NOMO-1 (cell line): ENCODE measurements at regions not wholly inside any gene's neighbourhood (a gene's known extent, or its start where the extent isn't known, plus 50 kb on each side); places are given as distances from the start of the nearest gene placed in this dataset.

Experiments
- DNase-seq, 2 experiments: peaks; one replicate each; lab custom pipeline; 2025; ENCODE audit not compliant: unreplicated experiment in 2 of 2; lab: John Stamatoyannopoulos, UW

GRCh38 chr20:4521170-4521968 is 164.9 kb upstream of the PRNP start:
- no peak for DNase-seq

- peak; percentile 18 to 21 for DNase-seq
These were observed 166.7 kb upstream of the PRNP start for GRCh38 chr20:4519534-4519933.

- DNase-seq = no peak
These were observed 169.4 kb upstream of the PRNP start for GRCh38 chr20:4516876-4517275.

- no peak for DNase-seq
These were observed 172.5 kb upstream of the PRNP start for GRCh38 chr20:4513720-4514119.

- no peak for DNase-seq
These were observed 173.2 kb upstream of the PRNP start for GRCh38 chr20:4512891-4513550.

- DNase-seq = no peak
These were observed 174.5 kb upstream of the PRNP start for GRCh38 chr20:4511776-4512175.

GRCh38 chr20:4509825-4510522 is 176.3 kb upstream of the PRNP start:
- DNase-seq = no peak

GRCh38 chr20:4508773-4509172 is 177.5 kb upstream of the PRNP start:
- DNase-seq = no peak

- DNase-seq = peak; percentile 46 to 49
These were observed 179.0 kb upstream of the PRNP start for GRCh38 chr20:4507288-4507719.

GRCh38 chr20:4504814-4505213 is 181.4 kb upstream of the PRNP start:
- DNase-seq = no peak

GRCh38 chr20:4502756-4503155 is 183.5 kb upstream of the PRNP start:
- DNase-seq = no peak

GRCh38 chr20:4493386-4493785 is 192.9 kb upstream of the PRNP start:
- DNase-seq = no peak

GRCh38 chr20:4491643-4492042 is 194.6 kb upstream of the PRNP start:
- DNase-seq = no peak

GRCh38 chr20:4490606-4491280 is 195.5 kb upstream of the PRNP start:
- no peak for DNase-seq

- no peak for DNase-seq
These were observed 196.2 kb upstream of the PRNP start for GRCh38 chr20:4490045-4490444.

- DNase-seq = no peak
These were observed 197.6 kb upstream of the PRNP start for GRCh38 chr20:4488407-4489339.

GRCh38 chr20:4484379-4484997 is 201.8 kb upstream of the PRNP start:
- DNase-seq = no peak

GRCh38 chr20:4483961-4484360 is 202.3 kb upstream of the PRNP start:
- no peak for DNase-seq

GRCh38 chr20:4483486-4483885 is 202.8 kb upstream of the PRNP start:
- no peak for DNase-seq

- DNase-seq = no peak
These were observed 206.2 kb upstream of the PRNP start for GRCh38 chr20:4480104-4480503.
